MM.1S (cell line): ENCODE measurements at regions not wholly inside any gene's neighbourhood (a gene's known extent, or its start where the extent isn't known, plus 50 kb on each side); places are given as distances from the start of the nearest gene placed in this dataset.

Experiments used
- EZH2 ChIP-seq: fragments of 300-600 bp; sonication (generic); optimal IDR thresholded peaks from 2 replicates; pipeline ENCODE3; 2017; ENCODE audit warnings: low read depth, mild to moderate bottlenecking, antibody characterized with exemption, low read length, mixed read lengths
- TF ChIP-seq, protein P1 (sequence below): fragments of 300-600 bp; sonication (generic); IDR thresholded peaks from 2 replicates; pipeline ENCODE4 v1.5.1; 2016; ENCODE audit warnings: antibody characterized with exemption, low read length, mixed read lengths

DNA sequence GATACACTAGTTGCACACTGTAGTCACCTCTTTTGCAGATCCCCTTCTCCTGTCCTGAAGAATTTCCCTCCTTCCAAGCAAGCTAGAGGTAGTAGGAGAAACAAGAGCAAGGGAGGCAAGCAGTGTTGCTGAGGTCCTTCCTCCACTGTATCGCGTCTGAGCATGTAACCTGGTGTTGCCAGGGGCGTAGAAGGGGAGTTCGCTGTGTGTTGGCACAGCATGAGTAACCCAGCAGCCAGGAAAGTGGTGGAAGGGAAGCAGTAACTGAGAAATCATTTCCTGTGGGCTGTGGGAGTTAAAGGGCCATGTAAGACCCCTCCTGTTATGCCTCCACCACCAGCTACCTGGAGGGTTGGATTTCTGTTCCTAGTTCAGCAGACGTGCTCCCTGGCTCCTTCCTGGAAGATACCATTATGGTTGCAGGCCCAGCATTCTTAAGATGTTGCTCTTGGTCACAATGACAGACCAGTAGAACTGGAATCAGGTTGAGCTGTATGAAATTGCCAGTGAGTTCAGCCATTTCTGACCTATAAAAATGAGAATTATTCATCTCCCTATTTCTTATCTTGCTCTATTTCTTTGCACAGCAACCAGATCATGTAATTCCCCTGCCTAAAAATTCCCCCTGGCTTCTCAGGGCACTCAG is 215.3 kb upstream of the TOPAZ1 start:
- TF ChIP-seq, protein P1, sequence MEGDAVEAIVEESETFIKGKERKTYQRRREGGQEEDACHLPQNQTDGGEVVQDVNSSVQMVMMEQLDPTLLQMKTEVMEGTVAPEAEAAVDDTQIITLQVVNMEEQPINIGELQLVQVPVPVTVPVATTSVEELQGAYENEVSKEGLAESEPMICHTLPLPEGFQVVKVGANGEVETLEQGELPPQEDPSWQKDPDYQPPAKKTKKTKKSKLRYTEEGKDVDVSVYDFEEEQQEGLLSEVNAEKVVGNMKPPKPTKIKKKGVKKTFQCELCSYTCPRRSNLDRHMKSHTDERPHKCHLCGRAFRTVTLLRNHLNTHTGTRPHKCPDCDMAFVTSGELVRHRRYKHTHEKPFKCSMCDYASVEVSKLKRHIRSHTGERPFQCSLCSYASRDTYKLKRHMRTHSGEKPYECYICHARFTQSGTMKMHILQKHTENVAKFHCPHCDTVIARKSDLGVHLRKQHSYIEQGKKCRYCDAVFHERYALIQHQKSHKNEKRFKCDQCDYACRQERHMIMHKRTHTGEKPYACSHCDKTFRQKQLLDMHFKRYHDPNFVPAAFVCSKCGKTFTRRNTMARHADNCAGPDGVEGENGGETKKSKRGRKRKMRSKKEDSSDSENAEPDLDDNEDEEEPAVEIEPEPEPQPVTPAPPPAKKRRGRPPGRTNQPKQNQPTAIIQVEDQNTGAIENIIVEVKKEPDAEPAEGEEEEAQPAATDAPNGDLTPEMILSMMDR, result no peak
- no peak for TF ChIP-seq EZH2
